ENCODE measurements at regions not wholly inside any gene's neighbourhood (a gene's known extent, or its start where the extent isn't known, plus 50 kb on each side); places are given as distances from the start of the nearest gene placed in this dataset.

GRCh38 chr2:12002215-12002614, 255.8 kb downstream of the LPIN1 start:
- H3K27ac ChIP-seq (ENCODE audit: control insufficient read depth, insufficient read depth, low read length), result no peak overlapping the region
- dilution Hi-C loops (cut with MboI; ENCODE audit: extremely low pct_ligation_motif_present, low sequenced_read_pairs), result no loop called here
- no peak overlapping the region for H3K4me3 ChIP-seq (ENCODE audit: control insufficient read depth in 2 of 3, extremely low read depth in 1 of 3, insufficient read depth in 2 of 3, low read depth in 1 of 3, low read length in 3 of 3)
- H3K9ac ChIP-seq (ENCODE audit: control insufficient read depth, extremely low read depth, insufficient read depth, low read length), result no peak overlapping the region
- H2AFZ ChIP-seq (ENCODE audit: control insufficient read depth, low read length), result no peak overlapping the region
- TF ChIP-seq EZH2 (IDR thresholded peaks at IDR 0.05; ENCODE audit: low read length) (no peak), CTCF (optimal IDR thresholded peaks at IDR 0.05 in 1 of 3, IDR thresholded peaks at IDR 0.05 in 1 of 3, conservative IDR thresholded peaks at IDR 0.05 in 1 of 3; ENCODE audit: extremely low read depth in 1 of 3, insufficient read depth in 2 of 3, low read length in 3 of 3) (no peak)
- H3K4me2 ChIP-seq (ENCODE audit: control insufficient read depth, extremely low read depth, insufficient read depth, low read depth, low read length), result no peak overlapping the region
- no peaks in the 10 kb centered on the region for H3K9me1 ChIP-seq (ENCODE audit: control insufficient read depth, extremely low read depth, insufficient read depth, low read length)
- H3K9me3 ChIP-seq (ENCODE audit: control insufficient read depth, low read depth, low read length), result no peaks in the 10 kb centered on the region
- FAIRE-seq (no peak), DNase-seq (ENCODE audit: low read depth, low spot score) (no peak)
- no peaks in the 10 kb centered on the region for H4K20me1 ChIP-seq (ENCODE audit: control insufficient read depth, extremely low read depth, insufficient read depth, low read length)
- H3K4me1 ChIP-seq (ENCODE audit: control insufficient read depth, extremely low read depth, insufficient read depth, low read length), result peaks cover 9% of the 10 kb centered on the region
- no peaks in the 10 kb centered on the region for H3K79me2 ChIP-seq (ENCODE audit: control insufficient read depth, insufficient read depth, low read length)
- peaks cover 8% of the 10 kb centered on the region for H3K27me3 ChIP-seq (ENCODE audit: control insufficient read depth, extremely low read depth, insufficient read depth, low read length)
- H3K36me3 ChIP-seq (ENCODE audit: control insufficient read depth in 2 of 2, extremely low read depth in 1 of 2, insufficient read depth in 2 of 2, low read length in 2 of 2), result no peaks in the 10 kb centered on the region

GRCh38 chr2:12004713-12005112, 258.3 kb downstream of the LPIN1 start:
- Histone ChIP-seq H3K27me3 (ENCODE audit: control insufficient read depth, extremely low read depth, insufficient read depth, low read length) (peaks cover 8% of the 10 kb centered on the region), H3K79me2 (ENCODE audit: control insufficient read depth, insufficient read depth, low read length) (no peaks in the 10 kb centered on the region), H3K4me2 (ENCODE audit: control insufficient read depth, extremely low read depth, insufficient read depth, low read depth, low read length) (no peak overlapping the region), H2AFZ (ENCODE audit: control insufficient read depth, low read length) (no peak overlapping the region), H3K4me3 (ENCODE audit: control insufficient read depth in 2 of 3, extremely low read depth in 1 of 3, insufficient read depth in 2 of 3, low read depth in 1 of 3, low read length in 3 of 3) (no peak overlapping the region), H3K27ac (ENCODE audit: control insufficient read depth, insufficient read depth, low read length) (no peak overlapping the region), H3K9ac (ENCODE audit: control insufficient read depth, extremely low read depth, insufficient read depth, low read length) (no peak overlapping the region), H3K9me3 (ENCODE audit: control insufficient read depth, low read depth, low read length) (no peaks in the 10 kb centered on the region), H3K36me3 (ENCODE audit: control insufficient read depth in 2 of 2, extremely low read depth in 1 of 2, insufficient read depth in 2 of 2, low read length in 2 of 2) (no peaks in the 10 kb centered on the region), H3K4me1 (ENCODE audit: control insufficient read depth, extremely low read depth, insufficient read depth, low read length) (peaks cover 13% of the 10 kb centered on the region), H3K9me1 (ENCODE audit: control insufficient read depth, extremely low read depth, insufficient read depth, low read length) (no peaks in the 10 kb centered on the region), H4K20me1 (ENCODE audit: control insufficient read depth, extremely low read depth, insufficient read depth, low read length) (no peaks in the 10 kb centered on the region)
- FAIRE-seq, result no peak
- DNase-seq (ENCODE audit: low read depth, low spot score), result no peak
- TF ChIP-seq CTCF (optimal IDR thresholded peaks at IDR 0.05 in 1 of 3, IDR thresholded peaks at IDR 0.05 in 1 of 3, conservative IDR thresholded peaks at IDR 0.05 in 1 of 3; ENCODE audit: extremely low read depth in 1 of 3, insufficient read depth in 2 of 3, low read length in 3 of 3) (no peak), EZH2 (IDR thresholded peaks at IDR 0.05; ENCODE audit: low read length) (no peak)
- dilution Hi-C loops (cut with MboI; ENCODE audit: extremely low pct_ligation_motif_present, low sequenced_read_pairs), result no loop called here
